ENCODE measurements at regions not wholly inside any gene's neighbourhood (a gene's known extent, or its start where the extent isn't known, plus 50 kb on each side); places are given as distances from the start of the nearest gene placed in this dataset.
"Not testable (repeated sequence)": the region's sequence is repeated elsewhere in the genome, so short reads cannot be mapped to it uniquely, and the experiment has no call there.

- no peak for DNase-seq (ENCODE audit: low spot score)
Observed at GRCh38 chr5:92633875-92634487, 947.0 kb downstream of the NR2F1-AS1 start.

- no peak for DNase-seq (ENCODE audit: low spot score)
Observed at GRCh38 chr5:92633176-92633575, 947.8 kb downstream of the NR2F1-AS1 start.

GRCh38 chr5:92631237-92631701 lies 949.8 kb downstream of the NR2F1-AS1 start:
- DNase-seq (ENCODE audit: low spot score), result not testable (repeated sequence)

- DNase-seq (ENCODE audit: low spot score), result no peak
Observed at GRCh38 chr5:92629574-92629973, 951.4 kb downstream of the NR2F1-AS1 start.

GRCh38 chr5:92629000-92629399 lies 952.0 kb downstream of the NR2F1-AS1 start:
- no peak for DNase-seq (ENCODE audit: low spot score)

GRCh38 chr5:92627186-92627585 lies 953.8 kb downstream of the NR2F1-AS1 start:
- DNase-seq (ENCODE audit: low spot score), result no peak

- DNase-seq (ENCODE audit: low spot score), result no peak
Observed at GRCh38 chr5:92616085-92616484, 964.9 kb downstream of the NR2F1-AS1 start.

- DNase-seq (ENCODE audit: low spot score), result no peak
Observed at GRCh38 chr5:92613546-92613945, 967.5 kb downstream of the NR2F1-AS1 start.

- DNase-seq (ENCODE audit: low spot score), result not testable (repeated sequence)
Observed at GRCh38 chr5:92610435-92610834, 970.6 kb downstream of the NR2F1-AS1 start.

- DNase-seq (ENCODE audit: low spot score), result no peak
Observed at GRCh38 chr5:92605591-92605990, 975.4 kb downstream of the NR2F1-AS1 start.

GRCh38 chr5:92599217-92599810 lies 981.7 kb downstream of the NR2F1-AS1 start:
- no peak for DNase-seq (ENCODE audit: low spot score)

- no peak for DNase-seq (ENCODE audit: low spot score)
Observed at GRCh38 chr5:92594031-92594430, 987.0 kb downstream of the NR2F1-AS1 start.

GRCh38 chr5:92588876-92589275 lies 992.1 kb downstream of the NR2F1-AS1 start:
- no peak for DNase-seq (ENCODE audit: low spot score)

- no peak for DNase-seq (ENCODE audit: low spot score)
Observed at GRCh38 chr5:92581690-92582089, 999.3 kb downstream of the NR2F1-AS1 start.

GRCh38 chr5:92581249-92581648 lies 999.8 kb downstream of the NR2F1-AS1 start:
- no peak for DNase-seq (ENCODE audit: low spot score)

GRCh38 chr5:92580814-92581213 lies 1000.2 kb downstream of the NR2F1-AS1 start:
- no peak for DNase-seq (ENCODE audit: low spot score)

GRCh38 chr5:92574023-92574422 lies 1007.0 kb downstream of the NR2F1-AS1 start:
- DNase-seq (ENCODE audit: low spot score), result no peak

GRCh38 chr5:92568522-92568921 lies 1012.5 kb downstream of the NR2F1-AS1 start:
- DNase-seq (ENCODE audit: low spot score), result no peak

GRCh38 chr5:92567831-92568450 lies 1013.1 kb downstream of the NR2F1-AS1 start:
- DNase-seq (ENCODE audit: low spot score), result no peak

GRCh38 chr5:92566113-92566786 lies 1014.8 kb downstream of the NR2F1-AS1 start:
- no peak for DNase-seq (ENCODE audit: low spot score)

GRCh38 chr5:92565673-92566072 lies 1015.3 kb downstream of the NR2F1-AS1 start:
- DNase-seq (ENCODE audit: low spot score), result no peak

- no peak for DNase-seq (ENCODE audit: low spot score)
Observed at GRCh38 chr5:92562065-92562464, 1019.0 kb downstream of the NR2F1-AS1 start.

- no peak for DNase-seq (ENCODE audit: low spot score)
Observed at GRCh38 chr5:92561411-92561959, 1019.5 kb downstream of the NR2F1-AS1 start.
